ENCODE measurements at regions not wholly inside any gene's neighbourhood (a gene's known extent, or its start where the extent isn't known, plus 50 kb on each side); places are given as distances from the start of the nearest gene placed in this dataset.

GRCh38 chr5:164364237-164365208 is 859.1 kb downstream of the MAT2B start:
- DNase-seq (ENCODE audit: low read depth in 1 of 2, low spot score in 1 of 2): no peak

GRCh38 chr5:164370841-164371240 is 865.4 kb downstream of the MAT2B start:
- no peak for DNase-seq (ENCODE audit: low read depth in 1 of 2, low spot score in 1 of 2)

- DNase-seq (ENCODE audit: low read depth in 1 of 2, low spot score in 1 of 2): no peak
Observed at GRCh38 chr5:164372892-164373291, 867.5 kb downstream of the MAT2B start.

DNA sequence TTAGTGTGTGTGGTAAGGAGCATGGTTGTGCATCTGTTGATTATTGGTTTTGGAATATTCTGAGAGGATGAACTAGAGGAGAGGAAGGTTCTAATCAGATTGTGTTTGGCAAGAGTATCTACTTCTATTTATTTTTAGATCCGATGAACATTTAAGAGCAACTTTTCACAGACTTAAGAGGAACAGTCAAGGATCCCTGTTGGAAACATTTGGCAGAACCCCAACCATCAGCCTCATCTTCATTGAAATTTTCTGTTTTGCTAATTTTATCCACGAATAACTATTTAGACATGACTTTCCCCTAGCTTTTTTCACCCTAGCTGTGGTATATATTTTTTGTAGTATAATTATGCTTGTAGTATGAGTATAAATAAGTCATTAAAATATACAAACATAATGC is 868.5 kb downstream of the MAT2B start:
- DNase-seq (ENCODE audit: low read depth in 1 of 2, low spot score in 1 of 2): no peak

GRCh38 chr5:164375051-164375450 is 869.6 kb downstream of the MAT2B start:
- DNase-seq (ENCODE audit: low read depth in 1 of 2, low spot score in 1 of 2): no peak

DNA sequence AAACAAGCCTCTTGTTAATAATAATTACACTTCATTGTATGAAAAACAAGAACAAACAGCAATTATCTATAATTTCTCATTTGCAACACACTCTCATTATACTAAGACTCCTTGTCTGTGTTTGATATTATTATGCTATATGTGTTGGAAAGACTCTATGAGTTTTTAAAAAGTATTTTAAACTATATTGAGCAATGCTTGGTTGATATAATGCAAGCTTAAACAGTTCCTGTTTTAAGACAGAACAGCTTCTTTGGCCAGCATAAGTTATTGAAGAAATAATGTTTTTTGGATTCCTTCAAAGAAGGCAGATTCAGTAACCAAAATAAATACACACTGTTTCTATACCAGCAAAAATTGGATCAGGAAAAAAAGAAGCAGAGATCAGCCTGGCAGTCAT is 871.4 kb downstream of the MAT2B start:
- DNase-seq (ENCODE audit: low read depth in 1 of 2, low spot score in 1 of 2): no peak

DNA sequence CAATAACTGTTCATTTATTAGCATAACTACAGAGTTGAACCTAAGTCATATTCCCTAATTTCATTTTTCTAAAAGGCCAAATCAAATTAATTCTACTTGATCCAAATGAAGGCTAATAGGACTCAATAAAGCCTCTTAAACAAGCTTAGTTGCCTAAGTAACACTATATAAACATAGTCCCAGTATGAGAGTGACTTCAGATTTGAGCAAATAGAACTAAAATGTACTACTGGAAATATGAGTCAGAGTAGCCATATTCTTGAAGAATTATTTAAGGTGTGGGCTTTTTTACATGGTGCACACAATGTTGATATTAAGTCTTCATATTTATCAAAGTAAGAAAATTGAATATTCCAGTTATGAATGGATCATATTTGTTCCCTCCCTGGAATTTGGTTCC is 872.3 kb downstream of the MAT2B start:
- no peak for DNase-seq (ENCODE audit: low read depth in 1 of 2, low spot score in 1 of 2)

DNA sequence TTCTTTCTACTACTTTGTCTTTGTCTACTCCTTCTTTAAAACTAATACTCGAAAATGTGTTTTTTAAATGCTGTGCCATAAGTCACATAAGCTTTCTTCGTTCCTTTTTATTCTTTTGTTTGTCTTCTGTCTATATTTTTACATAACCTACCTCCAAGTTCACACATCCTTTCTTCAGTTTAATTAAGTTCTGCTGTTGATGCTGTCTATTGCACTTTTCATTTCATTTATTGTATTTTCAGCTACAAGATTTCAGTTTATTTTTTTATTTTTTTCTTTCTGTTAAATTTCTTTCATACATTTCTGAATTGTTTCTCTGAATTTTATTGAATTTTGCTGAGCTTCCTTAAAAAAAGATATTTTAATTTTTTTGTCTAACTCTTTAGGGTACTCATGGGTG is 878.2 kb downstream of the MAT2B start:
- no peak for DNase-seq (ENCODE audit: low read depth in 1 of 2, low spot score in 1 of 2)

DNA sequence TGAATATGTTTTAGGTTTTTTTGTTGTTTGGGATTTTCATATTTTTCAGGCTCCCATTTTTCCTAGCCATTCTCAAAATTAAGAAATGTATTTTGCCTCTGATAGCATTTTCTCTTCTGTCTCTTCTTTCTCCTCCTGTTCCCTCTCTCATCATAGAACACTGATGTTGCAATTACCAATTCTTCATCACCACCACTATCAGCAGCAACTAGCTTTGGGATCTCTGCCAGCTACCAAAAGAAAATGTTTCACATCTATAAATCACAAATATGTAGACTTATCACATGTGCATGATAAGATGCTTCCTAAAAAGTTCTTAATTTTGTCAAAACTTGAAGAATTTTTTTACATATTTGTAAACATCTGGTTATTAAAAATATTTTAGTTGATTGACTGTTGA is 887.1 kb downstream of the MAT2B start:
- DNase-seq (ENCODE audit: low read depth in 1 of 2, low spot score in 1 of 2): no peak

DNA sequence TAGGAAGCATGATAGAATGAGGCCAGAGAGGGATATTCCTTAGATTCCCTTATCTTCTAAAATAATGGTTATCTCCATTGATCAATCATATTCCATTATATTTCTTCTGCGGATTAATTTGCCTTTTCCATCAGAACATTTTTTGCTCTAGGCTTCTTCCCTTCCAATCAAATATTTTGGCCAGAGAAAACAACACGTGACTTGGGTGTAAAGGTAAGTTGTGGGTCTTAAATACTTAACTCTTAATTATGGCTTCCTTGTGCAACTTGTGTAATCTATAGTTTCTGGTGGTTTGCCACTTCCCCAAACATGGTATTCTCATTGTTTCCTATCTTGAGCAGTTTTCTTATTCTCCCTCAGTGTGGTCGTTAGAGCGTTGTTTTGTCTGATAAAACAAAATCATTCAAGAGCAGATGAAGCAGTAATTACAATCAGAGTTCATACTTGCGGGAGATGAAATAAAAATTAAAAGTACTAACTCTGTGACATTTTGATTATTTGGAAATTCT is 889.3 kb downstream of the MAT2B start:
- DNase-seq (ENCODE audit: low read depth in 1 of 2, low spot score in 1 of 2): no peak

DNA sequence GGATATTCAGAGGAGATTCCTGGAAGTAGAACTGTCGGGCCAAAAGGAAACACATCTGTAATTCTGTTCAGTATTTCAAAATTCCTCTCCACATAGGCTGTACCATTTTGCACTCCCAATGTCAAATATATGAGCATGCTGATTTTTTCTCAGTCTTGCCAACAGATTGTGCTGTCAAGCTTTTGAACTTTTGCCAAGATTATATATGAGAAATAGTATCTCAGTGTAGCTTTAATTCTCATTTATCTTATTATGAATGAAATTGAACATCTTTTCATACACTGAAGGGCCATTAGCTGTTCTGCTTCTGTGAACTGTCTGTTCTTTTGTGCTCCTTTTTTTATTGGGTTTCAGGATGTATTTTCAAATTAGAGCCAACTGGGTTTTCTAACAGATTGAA is 907.1 kb downstream of the MAT2B start:
- no peak for DNase-seq (ENCODE audit: low read depth in 1 of 2, low spot score in 1 of 2)

DNA sequence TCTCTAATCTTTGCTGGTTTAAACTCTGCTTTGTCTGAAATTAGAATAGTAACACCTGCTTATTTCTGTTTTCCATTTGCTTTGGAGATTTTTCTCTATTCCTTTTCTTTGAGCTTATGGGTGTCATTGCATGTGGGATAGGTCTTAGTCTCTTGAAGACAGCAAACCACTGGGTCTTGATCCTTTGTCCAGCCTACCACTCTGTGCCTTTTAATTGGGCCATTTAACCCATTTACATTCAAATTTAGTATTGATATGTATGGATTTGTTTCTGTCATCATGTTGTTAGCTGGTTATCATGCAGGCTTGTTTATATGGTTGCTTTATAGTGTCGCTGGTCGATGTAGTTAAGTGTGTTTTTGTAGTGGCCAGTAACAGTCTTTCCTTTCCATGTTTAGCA is 914.7 kb downstream of the MAT2B start:
- no peak for DNase-seq (ENCODE audit: low read depth in 1 of 2, low spot score in 1 of 2)

GRCh38 chr5:164422400-164422799 is 917.0 kb downstream of the MAT2B start:
- DNase-seq (ENCODE audit: low read depth in 1 of 2, low spot score in 1 of 2): no peak

DNA sequence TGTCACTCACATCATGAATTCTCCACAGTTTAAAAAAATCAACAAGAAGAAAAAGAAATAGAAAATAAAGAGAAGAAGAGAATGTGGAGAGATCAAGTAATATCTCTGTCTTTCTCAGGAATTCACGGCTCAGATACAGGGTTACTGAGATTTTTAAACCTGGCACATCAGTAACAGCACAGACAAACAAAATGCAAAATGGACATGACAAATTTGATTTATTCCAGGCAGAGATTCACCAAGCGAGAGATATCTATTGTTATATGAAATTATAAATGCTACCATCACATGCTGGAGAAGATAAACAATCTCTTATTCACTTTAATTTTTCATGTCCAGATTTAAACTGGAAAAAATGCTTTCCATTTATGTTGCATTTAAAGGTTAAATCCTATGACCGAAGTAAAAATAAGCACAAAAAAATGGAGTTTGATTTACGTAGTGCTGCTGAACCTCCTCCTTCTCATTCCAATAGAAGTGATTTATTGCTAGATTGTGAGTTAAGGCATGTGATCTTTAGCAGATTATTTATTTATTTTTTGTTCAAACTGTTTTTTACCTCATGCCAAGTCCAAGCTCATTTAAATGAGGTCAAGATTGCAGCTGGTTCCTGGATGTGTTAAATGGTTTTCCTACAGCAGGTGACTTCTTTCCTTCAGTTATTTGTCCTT is 926.4 kb downstream of the MAT2B start:
- no peak for DNase-seq (ENCODE audit: low read depth in 1 of 2, low spot score in 1 of 2)

DNA sequence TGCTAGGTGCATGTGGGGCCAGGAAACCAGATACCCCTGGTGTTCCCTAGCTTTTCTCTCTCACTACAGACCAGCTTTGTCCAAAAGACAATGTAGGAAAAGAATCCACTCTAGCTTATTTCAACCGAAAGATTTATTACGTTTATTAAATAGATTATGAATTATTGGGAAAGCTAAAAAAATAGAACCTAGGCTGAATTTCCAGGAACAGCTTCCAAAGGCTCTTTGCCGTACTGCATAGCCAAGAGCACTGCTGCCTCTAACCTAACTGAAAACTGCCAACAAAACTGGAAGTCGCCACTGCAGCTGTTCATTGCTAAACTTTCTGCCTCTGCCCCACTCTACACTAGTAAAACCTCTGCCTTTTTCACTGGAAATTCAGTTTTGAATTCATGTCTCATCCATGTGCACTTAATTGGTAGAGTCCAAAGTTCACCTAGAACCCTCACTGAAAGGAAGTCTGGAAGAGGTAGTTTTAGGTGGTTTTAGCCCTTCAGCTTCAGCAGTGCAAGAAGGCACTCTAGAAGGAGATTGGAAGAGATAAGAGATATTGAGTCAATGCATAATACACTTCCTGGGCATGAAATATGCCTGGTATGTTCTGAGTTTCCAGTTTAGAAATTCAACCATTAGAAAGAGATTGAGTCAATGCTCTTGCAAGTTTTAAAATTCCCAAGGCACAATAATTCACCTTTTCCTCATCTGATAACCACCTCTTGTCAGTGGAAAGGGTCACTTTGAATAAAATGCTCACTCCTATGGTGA is 927.9 kb downstream of the MAT2B start:
- no peak for DNase-seq (ENCODE audit: low read depth in 1 of 2, low spot score in 1 of 2)

DNA sequence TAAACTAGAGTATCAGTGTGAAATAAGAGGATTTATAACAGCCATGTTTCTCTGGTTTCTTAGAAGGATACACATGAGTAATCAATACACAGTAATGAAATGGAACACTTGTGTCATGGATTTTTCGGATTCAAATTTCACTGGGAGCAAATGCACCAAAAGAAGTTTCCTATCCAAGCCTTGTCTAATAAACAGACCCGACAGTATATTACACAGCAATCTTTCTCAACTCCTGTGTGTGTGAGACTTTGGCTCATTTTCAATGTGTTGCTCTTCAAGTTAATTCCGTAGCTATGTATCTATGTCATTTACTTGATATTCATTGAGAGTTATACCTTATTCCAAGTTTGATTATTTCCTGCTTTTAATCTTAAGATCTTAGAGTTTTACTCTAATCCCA is 930.2 kb downstream of the MAT2B start:
- DNase-seq (ENCODE audit: low read depth in 1 of 2, low spot score in 1 of 2): no peak

DNA sequence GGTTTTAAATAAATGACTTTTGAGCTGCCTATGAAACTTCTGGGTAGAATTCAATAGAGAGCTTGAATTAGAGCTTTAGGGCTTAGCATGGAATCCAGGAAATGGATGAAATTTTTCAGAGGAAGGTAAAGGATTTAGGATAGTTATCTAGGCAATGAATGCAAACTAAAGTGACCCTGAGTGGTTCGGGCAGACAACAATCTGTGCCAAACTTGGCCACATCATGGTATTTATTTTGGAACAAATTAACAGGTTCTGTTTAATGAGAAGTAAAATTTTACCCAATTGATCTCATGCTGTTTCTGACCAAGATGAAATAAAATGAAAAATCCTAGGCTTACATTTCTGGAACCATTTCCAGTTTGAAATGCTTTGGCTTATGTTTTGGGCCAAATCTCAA is 934.4 kb downstream of the MAT2B start:
- DNase-seq (ENCODE audit: low read depth in 1 of 2, low spot score in 1 of 2): no peak

GRCh38 chr5:164449460-164449859 is 944.0 kb downstream of the MAT2B start:
- no peak for DNase-seq (ENCODE audit: low read depth in 1 of 2, low spot score in 1 of 2)

- no peak for DNase-seq (ENCODE audit: low read depth in 1 of 2, low spot score in 1 of 2)
Observed at GRCh38 chr5:164466033-164466432, 960.6 kb downstream of the MAT2B start.

GRCh38 chr5:164470312-164470711 is 964.9 kb downstream of the MAT2B start:
- DNase-seq (ENCODE audit: low read depth in 1 of 2, low spot score in 1 of 2): no peak

DNA sequence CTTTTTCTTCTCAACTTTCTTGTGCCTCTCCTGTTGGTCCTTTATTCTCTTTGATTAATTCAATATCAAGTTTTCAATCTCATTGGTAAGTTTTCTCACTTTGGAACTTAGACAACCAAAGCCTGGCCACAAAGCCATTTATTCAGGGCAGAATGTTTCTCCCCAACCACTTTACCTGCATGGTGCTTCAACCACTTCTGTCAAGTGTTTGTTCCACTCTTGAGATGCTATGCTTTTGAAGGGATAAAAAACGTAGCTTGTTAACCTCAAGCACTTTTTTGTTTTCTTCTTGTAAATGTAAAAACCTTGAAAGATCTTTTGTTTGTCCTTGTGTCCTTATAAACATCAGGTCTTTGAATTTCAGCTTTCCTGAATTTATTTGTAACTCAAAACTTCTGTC is 966.7 kb downstream of the MAT2B start:
- DNase-seq (ENCODE audit: low read depth in 1 of 2, low spot score in 1 of 2): no peak
